Peyer's patch (tissue), 4 donors: ENCODE measurements at regions not wholly inside any gene's neighbourhood (a gene's known extent, or its start where the extent isn't known, plus 50 kb on each side); places are given as distances from the start of the nearest gene placed in this dataset.

Experiments used
- DNase-seq, 3 donors: peaks; one replicate each; pipeline ENCODE4 v3.0.0-alpha.2; 2017 to 2019
- H3K27ac ChIP-seq, 4 donors: fragments of 200-600 bp; sonication (generic); one replicate each; pipeline ENCODE4 v1.5.1; 2016 to 2019
- H3K27me3 ChIP-seq, 2 donors: fragments of 200-600 bp; sonication (generic); one replicate each; pipeline ENCODE4 v1.5.1; 2019
- H3K36me3 ChIP-seq, 3 donors: fragments of 200-600 bp; sonication (generic); one replicate each; pipeline ENCODE4 v1.5.1; 2016 to 2019
- H3K4me1 ChIP-seq, 4 donors: fragments of 200-600 bp; sonication (generic); one replicate each; pipeline ENCODE4 v1.5.1; 2016 to 2019
- H3K4me3 ChIP-seq, 4 donors: fragments of 200-600 bp; sonication (generic); 1 replicate in 3 of 4; 2 replicates in 1 of 4; pipeline ENCODE4 v1.5.1; 2016 to 2019; ENCODE audit warnings: mild to moderate bottlenecking in 1 of 4
- H3K9me3 ChIP-seq, 4 donors: fragments of 200-600 bp; sonication (generic); one replicate each; pipeline ENCODE4 v1.5.1; 2016 to 2019; ENCODE audit warnings: mild to moderate bottlenecking in 1 of 4
- POLR2A ChIP-seq, 2 donors: fragments of 450-650 bp; IDR thresholded peaks; one replicate each; pipeline ENCODE4 v1.5.1; 2017; ENCODE audit warnings: antibody characterized with exemption in 2 of 2, mild to moderate bottlenecking in 2 of 2, moderate library complexity in 2 of 2
- TF ChIP-seq, protein P1 (sequence below), 6 experiments: fragments of 450-650 bp in 4 of 6; fragments of 200-600 bp in 2 of 6; sonication (generic) in 1 of 6; IDR thresholded peaks; one replicate each; pipeline ENCODE4 v1.5.1; 2017 to 2019; ENCODE audit warnings: antibody characterized with exemption in 6 of 6, mild to moderate bottlenecking in 3 of 6, moderate library complexity in 1 of 6

DNA sequence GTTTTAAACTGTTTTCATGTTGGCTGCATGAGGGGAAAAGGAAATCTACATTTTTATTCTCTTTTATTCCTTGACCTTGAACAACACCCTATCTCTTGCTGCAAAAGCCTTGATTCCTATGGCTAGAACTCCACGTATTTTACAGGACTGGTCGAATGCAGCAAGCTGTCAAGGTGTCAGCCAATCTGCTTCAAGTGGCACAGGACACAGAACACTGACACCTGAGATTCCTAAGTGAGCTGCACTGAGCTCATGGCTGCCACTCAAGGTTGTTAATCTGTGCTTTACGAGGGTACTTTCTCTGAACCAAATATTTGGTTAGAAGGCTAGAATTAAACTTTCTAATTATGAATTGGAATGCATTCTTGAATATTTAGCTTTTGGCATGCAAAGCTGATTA, 349.7 kb upstream of the COBL start:
- no peak for TF ChIP-seq POLR2A (IDR thresholded peaks at IDR 0.05)
- TF ChIP-seq, protein P1, sequence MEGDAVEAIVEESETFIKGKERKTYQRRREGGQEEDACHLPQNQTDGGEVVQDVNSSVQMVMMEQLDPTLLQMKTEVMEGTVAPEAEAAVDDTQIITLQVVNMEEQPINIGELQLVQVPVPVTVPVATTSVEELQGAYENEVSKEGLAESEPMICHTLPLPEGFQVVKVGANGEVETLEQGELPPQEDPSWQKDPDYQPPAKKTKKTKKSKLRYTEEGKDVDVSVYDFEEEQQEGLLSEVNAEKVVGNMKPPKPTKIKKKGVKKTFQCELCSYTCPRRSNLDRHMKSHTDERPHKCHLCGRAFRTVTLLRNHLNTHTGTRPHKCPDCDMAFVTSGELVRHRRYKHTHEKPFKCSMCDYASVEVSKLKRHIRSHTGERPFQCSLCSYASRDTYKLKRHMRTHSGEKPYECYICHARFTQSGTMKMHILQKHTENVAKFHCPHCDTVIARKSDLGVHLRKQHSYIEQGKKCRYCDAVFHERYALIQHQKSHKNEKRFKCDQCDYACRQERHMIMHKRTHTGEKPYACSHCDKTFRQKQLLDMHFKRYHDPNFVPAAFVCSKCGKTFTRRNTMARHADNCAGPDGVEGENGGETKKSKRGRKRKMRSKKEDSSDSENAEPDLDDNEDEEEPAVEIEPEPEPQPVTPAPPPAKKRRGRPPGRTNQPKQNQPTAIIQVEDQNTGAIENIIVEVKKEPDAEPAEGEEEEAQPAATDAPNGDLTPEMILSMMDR (IDR thresholded peaks at IDR 0.05), result no peak
- Histone ChIP-seq H3K4me3 (no peak overlapping the region), H3K4me1 (peaks cover 0 to 3% (median 0%) of the 10 kb centered on the region in 4 donors), H3K9me3 (no peaks in the 10 kb centered on the region), H3K36me3 (no peaks in the 10 kb centered on the region), H3K27me3 (no peaks in the 10 kb centered on the region), H3K27ac (no peak overlapping the region)
- no peak for DNase-seq

DNA sequence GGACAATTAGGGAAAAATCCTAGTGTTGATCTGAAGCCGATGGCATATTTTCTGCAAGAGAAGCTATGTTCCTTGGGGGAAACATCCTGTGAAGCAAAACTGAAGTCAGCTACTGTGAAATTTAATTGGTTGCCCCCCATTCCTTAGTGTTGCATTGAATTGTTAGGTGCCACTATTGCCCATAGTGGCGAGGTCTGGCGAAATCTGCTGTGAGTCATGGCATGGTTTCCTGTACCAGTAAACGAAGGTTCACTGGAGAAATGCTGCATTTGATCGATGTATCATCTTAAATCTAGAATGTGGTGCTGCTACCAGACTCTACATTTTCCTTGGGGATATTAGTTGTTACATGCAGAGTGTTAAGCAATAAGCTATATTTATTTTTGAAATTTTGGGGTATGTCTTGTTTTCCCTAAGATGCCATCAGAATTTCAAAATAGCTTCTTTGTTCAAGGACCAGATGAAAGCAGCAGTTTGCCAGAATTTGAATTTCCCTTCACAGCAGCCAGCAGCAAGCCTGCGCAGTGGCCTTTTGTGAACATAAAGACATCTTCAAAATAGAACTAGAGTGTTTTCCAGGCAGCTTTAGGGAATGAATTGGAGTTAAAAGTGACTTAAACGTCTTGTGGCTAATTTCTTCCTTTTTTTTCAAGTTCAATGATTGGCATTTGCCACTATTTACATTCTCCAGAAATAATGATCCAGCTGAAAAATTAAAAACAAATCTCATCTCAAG, 348.6 kb upstream of the COBL start:
- TF ChIP-seq, protein P1 (IDR thresholded peaks at IDR 0.05), result no peak
- TF ChIP-seq POLR2A (IDR thresholded peaks at IDR 0.05), result no peak
- H3K9me3 ChIP-seq, result no peaks in the 10 kb centered on the region
- H3K27me3 ChIP-seq, result no peaks in the 10 kb centered on the region
- no peak overlapping the region for H3K4me3 ChIP-seq
- H3K36me3 ChIP-seq, result no peaks in the 10 kb centered on the region
- peaks cover 0 to 3% (median 0%) of the 10 kb centered on the region in 4 donors for H3K4me1 ChIP-seq
- no peak for DNase-seq
- no peak overlapping the region for H3K27ac ChIP-seq

DNA sequence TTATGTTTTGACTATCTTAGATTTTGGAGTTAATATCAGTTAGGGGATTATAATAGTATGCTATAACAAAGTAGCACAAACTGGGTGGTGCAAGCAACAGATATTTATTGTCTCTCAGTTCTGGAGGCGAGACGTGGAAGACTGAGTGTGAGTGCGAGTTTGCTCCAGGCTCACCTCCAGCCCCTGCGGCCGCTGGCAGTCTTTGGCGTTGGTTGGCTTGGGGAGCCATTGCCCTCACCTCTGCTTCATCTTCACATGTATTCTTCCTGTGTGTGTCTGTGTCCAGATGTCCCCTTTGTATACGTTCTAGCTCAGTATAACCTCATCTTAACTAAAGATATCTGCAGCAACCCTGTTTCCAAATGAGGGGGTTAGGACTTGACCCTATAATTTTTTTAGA, 343.9 kb upstream of the COBL start:
- Histone ChIP-seq H3K27me3 (no peaks in the 10 kb centered on the region), H3K4me3 (no peak overlapping the region), H3K4me1 (no peaks in the 10 kb centered on the region), H3K27ac (no peak overlapping the region), H3K36me3 (no peaks in the 10 kb centered on the region), H3K9me3 (no peaks in the 10 kb centered on the region)
- TF ChIP-seq POLR2A (IDR thresholded peaks at IDR 0.05), result no peak
- DNase-seq, result no peak

DNA sequence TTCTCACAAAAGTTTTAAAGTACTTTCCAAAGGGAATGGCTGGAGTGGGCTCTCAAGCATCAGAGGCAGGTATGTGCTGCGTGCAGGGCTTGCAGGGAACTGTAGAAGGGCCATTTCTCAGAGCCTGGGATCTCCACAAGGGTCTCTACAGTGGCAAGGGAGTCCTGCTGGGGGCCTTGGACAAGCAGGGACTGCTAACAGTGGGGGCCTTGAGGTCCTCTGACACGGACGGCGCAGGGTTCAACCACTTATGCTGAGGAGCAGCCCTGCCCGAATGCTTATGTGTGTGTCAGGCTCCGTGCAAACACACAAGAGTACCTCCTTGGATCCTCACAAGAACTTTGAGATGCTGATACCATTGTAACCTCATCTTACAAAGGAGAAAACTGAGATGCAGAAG, 342.1 kb upstream of the COBL start:
- TF ChIP-seq, protein P1 (IDR thresholded peaks at IDR 0.05), result no peak
- no peak for TF ChIP-seq POLR2A (IDR thresholded peaks at IDR 0.05)
- Histone ChIP-seq H3K27ac (no peak overlapping the region), H3K36me3 (no peaks in the 10 kb centered on the region), H3K27me3 (no peaks in the 10 kb centered on the region), H3K4me3 (no peak overlapping the region), H3K4me1 (no peaks in the 10 kb centered on the region), H3K9me3 (no peaks in the 10 kb centered on the region)
- DNase-seq, result no peak

DNA sequence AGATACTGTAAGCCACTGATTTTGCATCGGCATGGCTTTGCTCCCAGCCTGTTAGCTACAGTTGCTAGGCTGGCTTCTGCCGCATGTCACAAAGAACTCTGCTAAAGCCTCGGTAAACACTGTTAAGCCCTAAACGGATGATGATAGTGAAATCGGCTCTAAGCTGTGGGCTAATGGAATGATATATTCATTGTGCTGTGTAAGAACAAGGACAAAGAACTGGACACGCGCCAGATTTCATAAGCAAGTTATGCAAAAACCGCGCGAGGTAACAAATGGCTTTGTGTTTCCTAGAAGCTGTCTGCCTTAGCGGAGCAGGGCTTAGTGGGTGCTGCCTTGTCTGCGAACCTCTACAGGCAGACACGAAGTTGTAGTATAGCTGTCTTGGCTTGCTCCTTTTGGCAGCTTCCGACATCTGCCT, 331.3 kb upstream of the COBL start:
- no peaks in the 10 kb centered on the region for H3K36me3 ChIP-seq
- peak in 1 of 3 donors; percentile 74 for DNase-seq
- no peak for TF ChIP-seq POLR2A (IDR thresholded peaks at IDR 0.05)
- TF ChIP-seq, protein P1 (IDR thresholded peaks at IDR 0.05), result peak in 1 of 6 experiments; percentile 7
- no peaks in the 10 kb centered on the region for H3K9me3 ChIP-seq
- H3K27ac ChIP-seq, result no peak overlapping the region
- no peak overlapping the region for H3K4me3 ChIP-seq
- peaks cover 0 to 26% (median 0%) of the 10 kb centered on the region in 4 donors for H3K4me1 ChIP-seq
- H3K27me3 ChIP-seq, result no peaks in the 10 kb centered on the region

DNA sequence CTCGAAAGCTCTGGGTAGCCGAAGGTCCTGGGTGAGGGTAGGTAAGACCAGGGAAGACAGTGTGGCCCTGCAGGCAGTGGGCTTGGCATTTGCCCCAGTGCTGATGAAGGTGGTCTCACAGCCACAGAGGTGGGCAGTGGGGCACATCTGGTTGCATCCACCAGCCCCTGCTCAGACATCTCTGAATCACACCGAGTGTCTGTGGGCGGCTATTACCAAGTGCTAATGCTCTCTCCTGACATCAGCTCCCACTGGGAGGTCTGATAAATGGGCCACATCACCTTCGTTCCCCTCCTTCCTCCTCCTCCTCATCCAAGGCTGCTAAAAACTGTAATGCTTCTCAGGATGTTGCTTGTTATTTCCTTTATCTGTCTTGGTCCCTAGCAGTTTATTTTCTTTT, 330.9 kb upstream of the COBL start:
- H3K4me3 ChIP-seq, result no peak overlapping the region
- no peaks in the 10 kb centered on the region for H3K9me3 ChIP-seq
- no peaks in the 10 kb centered on the region for H3K36me3 ChIP-seq
- DNase-seq, result no peak
- TF ChIP-seq POLR2A (IDR thresholded peaks at IDR 0.05), result no peak
- TF ChIP-seq, protein P1 (IDR thresholded peaks at IDR 0.05), result no peak
- H3K4me1 ChIP-seq, result peaks cover 0 to 26% (median 0%) of the 10 kb centered on the region in 4 donors
- H3K27me3 ChIP-seq, result no peaks in the 10 kb centered on the region
- H3K27ac ChIP-seq, result no peak overlapping the region
